H1 (cell line): ENCODE measurements at regions not wholly inside any gene's neighbourhood (a gene's known extent, or its start where the extent isn't known, plus 50 kb on each side); places are given as distances from the start of the nearest gene placed in this dataset.

Experiments used
- CTCF ChIA-PET: fragments of 300-600 bp; sonication (Branson Sonifier 250); formaldehyde crosslinking; loops from one replicate; lab custom pipeline; 2021; ENCODE audit not compliant: partially characterized antibody; lab: Charles Lee
- POLR2A ChIA-PET: fragments of 300-600 bp; sonication (Branson Sonifier 250); formaldehyde crosslinking; loops from one replicate; lab custom pipeline; 2021; ENCODE audit warnings: inconsistent platforms; ENCODE audit not compliant: partially characterized antibody; lab: Charles Lee
- DNase-seq, 2 experiments: peaks; one replicate each; pipeline versions ENCODE4 v3.0.0 to v3.0.0-alpha.2; 2010 to 2022; ENCODE audit warnings: low spot score in 2 of 2, low read depth in 1 of 2, mixed read lengths in 1 of 2
- FAIRE-seq: peaks from 2 replicates; lab custom pipeline; 2011; peaks lifted over from hg19 to GRCh38; lab: Jason Lieb, UNC
- H2AFZ ChIP-seq: 2 replicates; pipeline ENCODE4 v1.8.1; 2012; ENCODE audit warnings: low read length, inconsistent platforms
- H2AK5ac ChIP-seq: 2 replicates; pipeline ENCODE4 v1.6.1; 2013; ENCODE audit warnings: low read depth, low read length
- H2BK120ac ChIP-seq: replicated peaks from 2 replicates; pipeline ENCODE3; 2013; ENCODE audit warnings: low read depth, low read length, inconsistent platforms
- H2BK12ac ChIP-seq: 2 replicates; pipeline ENCODE4 v1.6.1; 2013; ENCODE audit warnings: low read depth, low read length
- H2BK15ac ChIP-seq: 2 replicates; pipeline ENCODE4 v1.6.1; 2013; ENCODE audit warnings: low read length
- H2BK20ac ChIP-seq: 2 replicates; pipeline ENCODE4 v1.6.1; 2013; ENCODE audit warnings: low read length
- H2BK5ac ChIP-seq: 2 replicates; pipeline ENCODE4 v1.6.1; 2013; ENCODE audit warnings: low read depth, low read length
- H3K14ac ChIP-seq: 2 replicates; pipeline ENCODE4 v1.6.1; 2013; ENCODE audit warnings: inconsistent platforms; ENCODE audit not compliant: insufficient read length
- H3K18ac ChIP-seq: 2 replicates; pipeline ENCODE4 v1.6.1; 2013; ENCODE audit warnings: low read length; ENCODE audit errors: extremely low read depth
- H3K23ac ChIP-seq: 2 replicates; pipeline ENCODE4 v1.6.1; 2013; ENCODE audit warnings: inconsistent platforms; ENCODE audit not compliant: insufficient read length
- H3K23me2 ChIP-seq: 2 replicates; pipeline ENCODE4 v1.6.1; 2013; ENCODE audit warnings: low read depth, low read length
- H3K27ac ChIP-seq: 2 replicates; pipeline ENCODE4 v1.6.1; 2011; ENCODE audit warnings: low read depth, low read length, inconsistent platforms
- H3K27me3 ChIP-seq, 4 experiments: replicated peaks in 1 of 4; 1 replicate in 1 of 4; 2 replicates in 3 of 4; pipeline versions ENCODE4 v1.6.1 to v1.8.1; 2011 to 2013; ENCODE audit warnings: low read length in 3 of 4, mild to moderate bottlenecking in 3 of 4, inconsistent platforms in 2 of 4, mixed read lengths in 2 of 4, moderate library complexity in 1 of 4; ENCODE audit not compliant: control insufficient read depth in 3 of 4, insufficient read depth in 3 of 4; ENCODE audit errors: extremely low read depth in 1 of 4
- H3K36me3 ChIP-seq, 4 experiments: 2 replicates each; pipeline versions ENCODE4 v1.6.1 to v1.8.1; 2011 to 2013; ENCODE audit warnings: mild to moderate bottlenecking in 4 of 4, low read length in 3 of 4, moderate library complexity in 2 of 4, control low read depth in 1 of 4, inconsistent platforms in 1 of 4; ENCODE audit not compliant: insufficient read depth in 4 of 4, control insufficient read depth in 2 of 4
- H3K4ac ChIP-seq: replicated peaks from 2 replicates; pipeline ENCODE3; 2013; ENCODE audit warnings: low read length, low read depth, mixed read lengths, inconsistent platforms; ENCODE audit not compliant: insufficient read length
- H3K4me1 ChIP-seq, 4 experiments: replicated peaks in 1 of 4; 1 replicate in 1 of 4; 2 replicates in 3 of 4; pipeline versions ENCODE4 v1.6.1 to v1.8.1; 2011 to 2013; ENCODE audit warnings: low read length in 3 of 4, inconsistent platforms in 2 of 4, mixed read lengths in 1 of 4; ENCODE audit not compliant: insufficient read depth in 4 of 4, control insufficient read depth in 3 of 4
- H3K4me2 ChIP-seq, 2 experiments: 2 replicates each; pipeline versions ENCODE4 v1.6.1 to v1.8.1; 2011 to 2013; ENCODE audit warnings: low read depth in 2 of 2, low read length in 2 of 2, control low read depth in 1 of 2, inconsistent platforms in 1 of 2, mild to moderate bottlenecking in 1 of 2; ENCODE audit not compliant: insufficient read depth in 1 of 2
- H3K4me3 ChIP-seq, 4 experiments: fragments of 200-600, 300-600 bp in 1 of 4; sonication (generic), shearing (Covaris generic), sonication (Bioruptor Twin) in 1 of 4; 2 replicates each; pipeline versions ENCODE4 v1.5.1 to v1.8.1; 2011 to 2016; ENCODE audit warnings: low read length in 4 of 4, low read depth in 3 of 4, control low read depth in 2 of 4, inconsistent platforms in 2 of 4, mild to moderate bottlenecking in 2 of 4, mixed read lengths in 1 of 4, moderate library complexity in 1 of 4; ENCODE audit not compliant: insufficient read depth in 2 of 4; ENCODE audit errors: extremely low read depth in 1 of 4
- H3K56ac ChIP-seq: replicated peaks from 2 replicates; pipeline ENCODE3; 2013; ENCODE audit warnings: low read depth, mild to moderate bottlenecking, mixed read lengths, low read length, inconsistent platforms; ENCODE audit not compliant: insufficient read length
- H3K79me1 ChIP-seq: 2 replicates; pipeline ENCODE4 v1.6.1; 2013; ENCODE audit warnings: low read depth, low read length, control low read depth
- H3K79me2 ChIP-seq, 2 experiments: 2 replicates each; pipeline versions ENCODE4 v1.6.1 to v1.8.1; 2012 to 2013; ENCODE audit warnings: low read length in 2 of 2, mild to moderate bottlenecking in 2 of 2, inconsistent platforms in 1 of 2; ENCODE audit not compliant: insufficient read depth in 2 of 2, control insufficient read depth in 1 of 2
- H3K9ac ChIP-seq, 4 experiments: replicated peaks in 1 of 4; 1 replicate in 1 of 4; 2 replicates in 3 of 4; pipeline versions ENCODE4 v1.6.1 to v1.8.1; 2011 to 2013; ENCODE audit warnings: low read depth in 3 of 4, low read length in 3 of 4, control low read depth in 2 of 4, mild to moderate bottlenecking in 2 of 4, moderate library complexity in 2 of 4, inconsistent platforms in 1 of 4; ENCODE audit errors: extremely low read depth in 1 of 4
- H3K9me3 ChIP-seq, 2 experiments: 2 replicates each; pipeline versions ENCODE4 v1.6.1 to v1.8.1; 2012 to 2013; ENCODE audit warnings: mild to moderate bottlenecking in 2 of 2, moderate library complexity in 2 of 2, control low read depth in 1 of 2, inconsistent platforms in 1 of 2, low read depth in 1 of 2, low read length in 1 of 2, mixed read lengths in 1 of 2; ENCODE audit not compliant: insufficient read depth in 2 of 2
- H4K20me1 ChIP-seq, 2 experiments: replicated peaks in 1 of 2; 2 replicates each; pipeline versions ENCODE3 to v1.8.1; 2011 to 2013; ENCODE audit warnings: inconsistent platforms in 2 of 2, low read length in 2 of 2, mild to moderate bottlenecking in 1 of 2; ENCODE audit not compliant: insufficient read depth in 2 of 2, control insufficient read depth in 1 of 2
- H4K5ac ChIP-seq: 2 replicates; pipeline ENCODE4 v1.6.1; 2013; ENCODE audit warnings: low read length, low read depth, mixed read lengths, inconsistent platforms; ENCODE audit not compliant: insufficient read length
- H4K8ac ChIP-seq: 2 replicates; pipeline ENCODE4 v1.8.0; 2013; ENCODE audit warnings: mild to moderate bottlenecking, moderate library complexity, low read length, inconsistent platforms; ENCODE audit not compliant: insufficient read depth; ENCODE audit errors: extremely low read depth
- H4K91ac ChIP-seq: replicated peaks from 2 replicates; pipeline ENCODE3; 2013; ENCODE audit warnings: low read length, mixed read lengths, inconsistent platforms; ENCODE audit not compliant: insufficient read length
- EP300 ChIP-seq, 2 experiments: IDR thresholded peaks; 1 replicate in 1 of 2; 2 replicates in 1 of 2; pipeline ENCODE4 v1.6.1; 2011 to 2012; ENCODE audit warnings: low read depth in 2 of 2, low read length in 2 of 2, mild to moderate bottlenecking in 2 of 2, borderline replicate concordance in 1 of 2, inconsistent platforms in 1 of 2, moderate library complexity in 1 of 2
- WGBS, 2 experiments: shearing (Covaris generic) in 1 of 2; methylation state at CpG; one replicate each; pipeline versions ENCODE4 v1.1.6 to v1.1.7; 2013 to 2015; ENCODE audit warnings: low lambda C conversion rate in 2 of 2, mixed read lengths in 2 of 2, inconsistent platforms in 1 of 2, low coverage in 1 of 2, missing lambda C conversion rate in 1 of 2; ENCODE audit not compliant: insufficient replicate concordance in 2 of 2, insufficient coverage in 1 of 2, insufficient read length in 1 of 2; ENCODE audit errors: extremely low coverage in 1 of 2, missing lambda C conversion rate in 1 of 2; 5-methylcytosine and 5-hydroxymethylcytosine counted together

- H3K23me2 ChIP-seq: no peaks in the 10 kb centered on the region
- no peak overlapping the region for H3K9ac ChIP-seq
- H2BK15ac ChIP-seq: no peak overlapping the region
- no peak overlapping the region for H2AFZ ChIP-seq
- no peak overlapping the region for H2BK5ac ChIP-seq
- no peak overlapping the region for H4K5ac ChIP-seq
- H4K91ac ChIP-seq: no peak overlapping the region
- H3K14ac ChIP-seq: no peak overlapping the region
- H3K56ac ChIP-seq: no peak overlapping the region
- H3K27me3 ChIP-seq: no peaks in the 10 kb centered on the region
- ChIA-PET POLR2A (no interaction called here), CTCF (interaction anchor here (0.8 to 4.7 kb wide), 6 partner anchors 8 to 199 kb away, joined by 3 to 24 read pairs (median 6); no protein-coding TSS in a partner anchor)
- 94% methylated on average over 3 of the region's 3 CpGs; no CpG with 5 or more reads in 1 of the 2 experiments for WGBS, 2 experiments
- H3K4me1 ChIP-seq: peaks cover 0 to 4% (median under 1%) of the 10 kb centered on the region in 4 experiments; a peak in 3 of 7 replicates
- H4K8ac ChIP-seq: no peak overlapping the region
- no peak overlapping the region for H2AK5ac ChIP-seq
- H3K4me3 ChIP-seq: no peak overlapping the region
- no peak overlapping the region for H3K4ac ChIP-seq
- H3K18ac ChIP-seq: no peak overlapping the region
- no peak overlapping the region for H2BK12ac ChIP-seq
- H3K9me3 ChIP-seq: no peaks in the 10 kb centered on the region
- FAIRE-seq (no peak), DNase-seq (no peak)
- H2BK120ac ChIP-seq: no peak overlapping the region
- no peak for TF ChIP-seq EP300 (IDR thresholded peaks at IDR 0.05; ENCODE audit: borderline replicate concordance in 1 of 2, low read depth in 2 of 2, low read length in 2 of 2)
- no peaks in the 10 kb centered on the region for H3K36me3 ChIP-seq
- H3K79me1 ChIP-seq: no peaks in the 10 kb centered on the region
- H2BK20ac ChIP-seq: no peak overlapping the region
- H3K4me2 ChIP-seq: no peak overlapping the region
- H3K27ac ChIP-seq: no peak overlapping the region
- no peaks in the 10 kb centered on the region for H4K20me1 ChIP-seq
- H3K23ac ChIP-seq: no peak overlapping the region
- H3K79me2 ChIP-seq: no peaks in the 10 kb centered on the region
Measured at GRCh38 chr13:32910530-32910929, 105.7 kb upstream of the KL start.
